ENCODE measurements at regions not wholly inside any gene's neighbourhood (a gene's known extent, or its start where the extent isn't known, plus 50 kb on each side); places are given as distances from the start of the nearest gene placed in this dataset.

- TF ChIP-seq CTCF (conservative IDR thresholded peaks at IDR 0.05) (no peak), EZH2 (IDR thresholded peaks at IDR 0.05; ENCODE audit: low read depth) (no peak)
These were observed 145.7 kb downstream of the AKAP11 start for GRCh38 chr13:42417626-42418025.
